Activated CD8-positive, alpha-beta T cell treated with anti-CD3 and anti-CD28 coated beads, Interleukin-2, amount 10 ng/mL, durations not matched to agents 7 days and 5 days (primary cell): ENCODE measurements at regions not wholly inside any gene's neighbourhood (a gene's known extent, or its start where the extent isn't known, plus 50 kb on each side); places are given as distances from the start of the nearest gene placed in this dataset.
"Not testable (repeated sequence)": the region's sequence is repeated elsewhere in the genome, so short reads cannot be mapped to it uniquely, and the experiment has no call there.

ENCODE experiments used
- ATAC-seq: fragments of 150-1000 bp; cut with Tn5 transposase; one replicate; pipeline ENCODE4 v1.10.0; 2021; ENCODE audit warnings: moderate library complexity
- CTCF ChIA-PET: fragments of 350-600 bp; sonication (Branson Sonifier 250); formaldehyde crosslinking; loops from one replicate; lab custom pipeline; 2021; ENCODE audit warnings: antibody characterized with exemption; lab: Charles Lee
- POLR2A ChIA-PET: fragments of 350-600 bp; sonication (Branson Sonifier 250); formaldehyde crosslinking; loops from one replicate; lab custom pipeline; 2021; ENCODE audit warnings: antibody characterized with exemption; lab: Charles Lee
- DNase-seq: peaks from one replicate; pipeline ENCODE4 v3.0.0-alpha.2; 2020
- H3K27ac Mint-ChIP-seq: one replicate; pipeline ENCODE4 v1.8.0; 2021; ENCODE audit warnings: mild to moderate bottlenecking, mixed read lengths
- H3K27me3 Mint-ChIP-seq: one replicate; pipeline ENCODE4 v1.8.0; 2021; ENCODE audit warnings: low read depth, mixed read lengths
- H3K36me3 Mint-ChIP-seq: one replicate; pipeline ENCODE4 v1.8.0; 2021; ENCODE audit warnings: low read depth, mixed read lengths
- H3K4me1 Mint-ChIP-seq: one replicate; pipeline ENCODE4 v1.8.0; 2021; ENCODE audit warnings: low read depth, mixed read lengths
- H3K4me3 Mint-ChIP-seq: one replicate; pipeline ENCODE4 v1.8.0; 2021; ENCODE audit warnings: mild to moderate bottlenecking, mixed read lengths
- H3K9me3 Mint-ChIP-seq: one replicate; pipeline ENCODE4 v1.8.0; 2022; ENCODE audit warnings: mixed read lengths; ENCODE audit not compliant: insufficient read depth

DNA sequence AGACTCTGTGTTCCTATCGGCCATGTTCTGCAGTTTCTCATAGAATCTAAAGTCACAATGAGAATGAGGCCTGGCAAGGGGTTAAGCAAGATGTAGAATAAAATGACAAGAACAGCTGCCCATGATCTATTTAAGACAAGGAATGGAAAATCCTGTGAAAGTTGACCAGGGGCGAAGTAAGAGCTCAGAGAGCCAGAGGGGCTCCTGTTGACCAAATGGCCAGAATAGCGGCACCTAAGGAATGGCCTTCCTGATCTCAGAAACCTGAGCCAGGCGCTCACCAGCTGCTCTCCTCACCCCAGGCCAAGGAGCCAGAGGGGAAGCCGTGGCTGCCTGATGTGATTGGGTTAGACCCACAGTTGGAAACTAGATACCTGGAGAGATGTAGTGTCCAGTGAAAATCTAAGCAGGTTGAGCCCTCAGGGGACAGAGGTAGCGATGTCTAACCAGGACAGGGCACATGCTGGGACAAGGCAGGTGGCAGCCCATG lies 106.1 kb upstream of the NDN start:
- Mint-ChIP-seq H3K9me3 (peaks cover 19% of the 10 kb centered on the region), H3K4me1 (no peaks in the 10 kb centered on the region), H3K27me3 (no peaks in the 10 kb centered on the region), H3K4me3 (no peak overlapping the region), H3K27ac (no peak overlapping the region), H3K36me3 (no peaks in the 10 kb centered on the region)
- CTCF ChIA-PET, result no interaction called here
- no peak for DNase-seq
- POLR2A ChIA-PET, result no interaction called here
- no peak for ATAC-seq

DNA sequence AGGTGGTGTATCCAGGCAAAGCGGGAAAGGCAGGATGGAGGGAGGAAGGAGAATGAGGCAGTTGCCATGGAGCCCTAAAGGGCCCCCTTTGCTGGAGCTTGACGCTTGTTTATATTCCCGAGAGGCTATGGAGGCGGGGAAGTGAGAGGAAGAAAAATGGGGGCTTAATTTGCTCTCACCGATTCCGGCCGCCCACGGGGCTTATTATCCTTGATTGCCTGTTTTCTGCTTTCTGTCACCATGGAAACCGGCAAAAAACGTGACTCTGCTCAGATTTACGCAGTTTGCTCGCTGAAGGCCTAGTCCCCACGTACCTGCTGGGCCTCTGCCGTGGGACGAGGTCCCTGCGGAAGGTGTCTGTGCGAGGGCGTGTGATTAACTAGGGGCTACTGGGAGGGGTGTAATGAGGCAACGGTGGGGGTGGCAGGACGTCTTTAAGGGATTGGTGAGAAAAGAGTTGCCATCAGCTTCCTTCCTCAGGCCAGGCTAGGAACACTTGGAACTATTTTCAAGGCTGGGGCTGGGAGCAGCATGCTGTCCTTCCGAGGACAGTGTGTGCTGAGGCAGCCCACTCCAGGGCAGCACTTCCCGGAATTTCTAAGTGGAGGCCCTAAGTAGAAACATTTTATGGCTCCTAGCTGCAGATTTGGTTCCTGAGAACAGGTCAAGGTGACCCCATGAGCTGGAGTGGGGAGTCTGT lies 110.8 kb upstream of the NDN start:
- ATAC-seq, result no peak
- H3K27ac Mint-ChIP-seq, result no peak overlapping the region
- H3K4me3 Mint-ChIP-seq, result no peak overlapping the region
- no peaks in the 10 kb centered on the region for H3K36me3 Mint-ChIP-seq
- ChIA-PET POLR2A (no interaction called here), CTCF (no interaction called here)
- no peak for DNase-seq
- H3K27me3 Mint-ChIP-seq, result no peaks in the 10 kb centered on the region
- no peaks in the 10 kb centered on the region for H3K4me1 Mint-ChIP-seq
- H3K9me3 Mint-ChIP-seq, result peaks cover 8% of the 10 kb centered on the region

DNA sequence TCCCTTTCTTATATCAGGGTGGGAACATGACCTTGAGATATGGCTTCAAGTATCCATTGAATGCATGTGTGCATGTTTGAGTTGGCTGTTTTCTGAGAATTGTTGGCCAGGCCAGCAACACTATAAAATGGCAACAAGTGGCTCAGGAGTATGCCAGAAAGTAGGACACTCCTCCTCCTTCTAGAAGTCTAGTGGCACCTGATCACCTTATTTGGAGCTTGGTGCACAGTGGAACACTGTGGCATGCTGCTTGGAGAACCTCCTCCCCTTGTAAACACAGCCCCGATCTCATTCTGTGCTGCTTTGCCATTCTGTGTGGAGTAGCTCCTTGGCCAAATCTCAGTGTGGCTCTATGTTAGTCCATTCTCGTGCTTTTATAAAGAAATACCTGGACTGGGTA lies 114.8 kb upstream of the NDN start:
- Mint-ChIP-seq H3K9me3 (peaks cover 7% of the 10 kb centered on the region), H3K27me3 (no peaks in the 10 kb centered on the region), H3K36me3 (no peaks in the 10 kb centered on the region), H3K4me1 (no peaks in the 10 kb centered on the region), H3K4me3 (no peak overlapping the region), H3K27ac (no peak overlapping the region)
- DNase-seq, result no peak
- CTCF ChIA-PET, result no interaction called here
- no peak for ATAC-seq
- POLR2A ChIA-PET, result no interaction called here

DNA sequence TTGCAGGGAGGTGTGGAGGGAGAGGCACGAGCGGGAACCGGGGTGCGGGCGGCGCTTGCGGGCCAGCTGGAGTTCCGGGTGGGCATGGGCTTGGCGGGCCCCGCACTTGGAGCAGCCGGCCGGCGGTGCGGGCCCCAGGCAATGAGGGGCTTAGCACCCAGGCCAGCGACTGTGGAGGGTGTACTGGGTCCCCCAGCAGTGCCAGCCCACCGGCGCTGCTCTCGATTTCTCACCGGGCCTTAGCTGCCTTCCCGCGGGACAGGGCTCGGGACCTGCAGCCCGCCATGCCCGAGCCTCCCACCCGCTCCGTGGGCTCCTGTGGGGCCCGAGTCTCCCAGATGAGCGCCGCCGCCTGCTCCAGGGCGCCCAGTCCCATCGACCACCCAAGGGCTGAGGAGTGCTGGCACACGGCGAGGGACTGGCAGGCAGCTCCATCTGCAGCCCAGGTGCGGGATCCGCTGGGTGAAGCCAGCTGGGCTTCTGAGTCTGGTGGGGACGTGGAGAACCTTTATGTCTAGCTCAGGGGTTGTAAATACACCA lies 115.9 kb upstream of the NDN start:
- H3K4me1 Mint-ChIP-seq, CTCF ChIA-PET, ATAC-seq, DNase-seq, POLR2A ChIA-PET, H3K4me3 Mint-ChIP-seq, H3K27ac Mint-ChIP-seq, H3K27me3 Mint-ChIP-seq, H3K36me3 Mint-ChIP-seq, H3K9me3 Mint-ChIP-seq: not testable (repeated sequence)

DNA sequence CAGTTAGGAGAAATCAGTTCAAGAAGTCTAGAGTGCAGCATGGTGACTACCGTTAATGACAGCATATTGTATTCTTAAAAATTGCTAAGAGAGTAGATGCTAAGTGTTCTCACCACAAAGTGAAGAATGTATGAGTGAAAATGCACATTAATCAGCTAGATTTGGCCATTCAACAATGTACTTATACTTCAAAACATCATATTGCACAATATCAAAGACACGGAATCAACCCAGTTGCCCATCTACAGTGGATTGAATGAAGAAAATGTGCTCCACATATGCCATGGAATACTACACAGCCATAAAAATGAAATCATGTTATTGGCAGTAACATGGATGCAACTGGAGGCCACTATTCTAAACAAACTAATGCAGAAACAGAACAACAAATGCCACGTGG lies 119.9 kb upstream of the NDN start:
- DNase-seq (no peak), ATAC-seq (no peak)
- Mint-ChIP-seq H3K36me3 (no peaks in the 10 kb centered on the region), H3K4me1 (no peaks in the 10 kb centered on the region), H3K9me3 (peaks cover 9% of the 10 kb centered on the region), H3K27ac (no peak overlapping the region), H3K27me3 (no peaks in the 10 kb centered on the region), H3K4me3 (no peak overlapping the region)
- ChIA-PET POLR2A (no interaction called here), CTCF (no interaction called here)

DNA sequence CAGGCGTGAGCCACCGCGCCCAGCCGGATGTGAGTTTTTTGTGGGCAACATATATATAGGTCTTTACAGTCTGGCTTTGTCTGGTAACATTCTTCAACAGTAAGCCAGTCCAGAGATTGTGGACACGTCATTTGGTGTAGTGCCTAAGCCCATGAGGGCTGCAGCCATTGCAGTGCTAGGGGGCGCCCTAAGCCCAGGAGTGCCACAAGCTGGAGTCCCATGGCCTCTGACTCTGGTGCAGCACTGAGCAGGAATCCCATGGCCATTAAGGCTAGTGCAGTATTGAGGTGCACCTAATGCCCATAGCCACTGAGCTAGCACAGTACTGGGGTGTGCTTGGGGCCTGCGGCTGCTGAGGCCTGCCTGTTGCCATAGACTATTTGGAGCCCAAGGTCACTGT lies 136.4 kb upstream of the NDN start:
- Mint-ChIP-seq H3K9me3 (peaks cover 6% of the 10 kb centered on the region), H3K27ac (no peak overlapping the region), H3K4me3 (no peak overlapping the region), H3K36me3 (no peaks in the 10 kb centered on the region), H3K4me1 (no peaks in the 10 kb centered on the region), H3K27me3 (no peaks in the 10 kb centered on the region)
- ChIA-PET CTCF (no interaction called here), POLR2A (no interaction called here)
- no peak for DNase-seq
- ATAC-seq, result no peak

DNA sequence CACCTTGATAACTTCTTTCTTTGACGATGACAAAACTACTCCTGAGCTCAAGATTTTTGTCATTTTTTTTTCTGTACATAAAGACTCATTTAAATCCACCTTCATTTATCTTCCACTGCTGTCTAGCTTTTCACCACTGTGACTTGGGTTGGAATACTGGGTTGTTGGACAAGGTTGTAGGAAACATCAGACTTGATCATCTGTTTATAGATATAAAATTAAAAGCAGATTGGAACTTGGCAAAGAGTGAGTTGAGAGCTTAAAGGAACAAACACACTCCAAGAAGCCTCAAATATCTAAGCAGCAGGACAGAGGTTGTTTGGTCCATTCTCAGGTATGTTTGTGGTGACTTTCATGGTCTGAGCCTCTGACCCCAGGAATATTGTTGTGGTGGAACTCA lies 141.7 kb upstream of the NDN start:
- Mint-ChIP-seq H3K4me3 (no peak overlapping the region), H3K27me3 (no peaks in the 10 kb centered on the region), H3K27ac (no peak overlapping the region), H3K9me3 (peaks cover 12% of the 10 kb centered on the region), H3K4me1 (no peaks in the 10 kb centered on the region), H3K36me3 (no peaks in the 10 kb centered on the region)
- DNase-seq, result no peak
- ChIA-PET POLR2A (no interaction called here), CTCF (no interaction called here)
- ATAC-seq, result no peak

DNA sequence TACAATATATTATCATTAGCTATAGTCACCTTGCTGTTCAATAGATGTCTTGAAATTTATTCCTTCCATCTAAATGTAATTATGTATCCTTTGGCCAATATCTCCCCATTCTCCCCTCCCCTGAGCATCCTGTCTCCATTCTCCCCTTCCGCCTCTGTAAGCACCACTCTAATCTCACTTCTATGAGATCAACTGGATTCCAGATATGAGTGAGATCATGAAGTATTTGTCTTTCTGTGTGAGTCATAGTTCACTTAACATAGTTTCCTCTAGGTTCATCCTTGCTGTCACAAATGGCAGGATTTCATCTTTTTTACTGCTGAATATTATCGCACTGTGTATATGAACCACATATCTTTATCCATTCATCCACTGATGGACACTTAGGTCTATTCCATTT lies 148.8 kb upstream of the NDN start:
- no peaks in the 10 kb centered on the region for H3K4me1 Mint-ChIP-seq
- POLR2A ChIA-PET, result no interaction called here
- H3K27me3 Mint-ChIP-seq, result no peaks in the 10 kb centered on the region
- CTCF ChIA-PET, result no interaction called here
- H3K27ac Mint-ChIP-seq, result no peak overlapping the region
- no peaks in the 10 kb centered on the region for H3K36me3 Mint-ChIP-seq
- no peak for ATAC-seq
- no peak for DNase-seq
- H3K9me3 Mint-ChIP-seq, result peaks cover 11% of the 10 kb centered on the region
- no peak overlapping the region for H3K4me3 Mint-ChIP-seq

DNA sequence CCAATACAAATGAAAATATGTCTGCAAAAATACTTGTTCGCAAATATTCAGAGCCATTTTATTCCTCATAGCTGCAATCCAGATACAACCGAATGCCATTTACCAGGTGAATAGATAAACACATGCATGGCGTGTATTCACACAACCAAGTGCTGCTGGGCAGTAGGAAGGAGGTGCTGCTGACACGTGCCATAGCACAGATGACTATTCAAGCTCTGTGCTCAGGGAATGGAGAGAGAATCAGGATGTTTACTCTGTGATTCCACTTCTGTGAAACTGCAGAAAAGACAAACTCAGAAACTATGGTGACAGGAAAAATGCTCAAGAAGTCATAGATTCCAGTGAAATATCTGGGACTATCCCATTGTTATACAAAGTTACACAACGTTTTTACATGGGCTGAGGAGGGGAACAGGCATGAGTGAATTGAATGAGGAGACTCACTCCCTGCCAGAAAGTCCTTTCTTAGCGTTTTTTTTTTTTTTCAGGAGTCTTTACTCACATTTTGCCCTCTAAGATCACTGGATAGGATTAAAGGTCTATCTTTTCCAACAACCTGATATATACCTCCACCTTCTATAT lies 152.9 kb upstream of the NDN start:
- peaks cover 7% of the 10 kb centered on the region for H3K9me3 Mint-ChIP-seq
- ChIA-PET CTCF (no interaction called here), POLR2A (no interaction called here)
- no peak overlapping the region for H3K27ac Mint-ChIP-seq
- H3K36me3 Mint-ChIP-seq, result no peaks in the 10 kb centered on the region
- no peaks in the 10 kb centered on the region for H3K4me1 Mint-ChIP-seq
- no peaks in the 10 kb centered on the region for H3K27me3 Mint-ChIP-seq
- ATAC-seq (no peak), DNase-seq (no peak)
- H3K4me3 Mint-ChIP-seq, result no peak overlapping the region

DNA sequence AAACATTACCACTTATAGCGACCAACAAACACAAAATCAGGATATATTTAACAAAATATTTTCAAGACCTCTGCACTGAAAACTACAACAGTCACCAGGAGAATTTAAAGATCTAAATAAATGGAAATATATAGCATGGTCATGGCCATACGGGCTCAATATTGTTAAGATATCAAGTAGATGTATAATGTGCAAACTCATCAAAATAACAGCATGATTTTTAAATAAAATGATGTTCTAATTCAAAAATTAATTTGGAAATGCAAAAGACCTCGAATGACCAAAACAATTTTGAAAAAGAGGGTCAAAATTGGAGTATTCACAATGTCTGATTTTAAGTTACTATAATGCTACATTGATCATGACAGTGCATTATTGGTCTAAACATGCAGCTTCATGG lies 159.1 kb upstream of the NDN start:
- Mint-ChIP-seq H3K27ac (no peak overlapping the region), H3K27me3 (no peaks in the 10 kb centered on the region), H3K4me1 (no peaks in the 10 kb centered on the region), H3K4me3 (no peak overlapping the region), H3K9me3 (peaks cover 8% of the 10 kb centered on the region), H3K36me3 (no peaks in the 10 kb centered on the region)
- ATAC-seq (no peak), DNase-seq (no peak)
- ChIA-PET CTCF (no interaction called here), POLR2A (no interaction called here)

DNA sequence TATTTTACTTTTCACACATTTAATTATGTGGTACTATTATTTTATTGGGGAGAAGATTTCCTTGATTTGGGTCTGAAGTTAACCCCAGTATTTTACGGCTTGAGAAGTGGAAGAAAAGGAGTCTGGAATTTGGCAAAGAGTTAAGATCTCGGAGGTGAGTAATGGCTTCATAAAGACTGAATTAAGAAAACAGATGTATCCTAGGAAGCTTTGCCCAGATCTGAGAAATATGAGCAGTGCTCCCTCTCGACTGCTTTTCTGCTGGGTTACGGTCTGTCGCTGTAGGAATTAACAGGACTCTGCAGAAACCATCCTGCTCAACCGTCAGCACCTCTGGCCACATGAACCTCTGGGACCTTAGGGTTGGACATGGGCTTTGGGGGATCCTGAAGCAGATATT lies 163.6 kb upstream of the NDN start:
- POLR2A ChIA-PET, result no interaction called here
- no peak overlapping the region for H3K4me3 Mint-ChIP-seq
- no peak overlapping the region for H3K27ac Mint-ChIP-seq
- H3K27me3 Mint-ChIP-seq, result no peaks in the 10 kb centered on the region
- CTCF ChIA-PET, result no interaction called here
- H3K4me1 Mint-ChIP-seq, result no peaks in the 10 kb centered on the region
- H3K36me3 Mint-ChIP-seq, result no peaks in the 10 kb centered on the region
- no peaks in the 10 kb centered on the region for H3K9me3 Mint-ChIP-seq
- no peak for DNase-seq
- no peak for ATAC-seq

DNA sequence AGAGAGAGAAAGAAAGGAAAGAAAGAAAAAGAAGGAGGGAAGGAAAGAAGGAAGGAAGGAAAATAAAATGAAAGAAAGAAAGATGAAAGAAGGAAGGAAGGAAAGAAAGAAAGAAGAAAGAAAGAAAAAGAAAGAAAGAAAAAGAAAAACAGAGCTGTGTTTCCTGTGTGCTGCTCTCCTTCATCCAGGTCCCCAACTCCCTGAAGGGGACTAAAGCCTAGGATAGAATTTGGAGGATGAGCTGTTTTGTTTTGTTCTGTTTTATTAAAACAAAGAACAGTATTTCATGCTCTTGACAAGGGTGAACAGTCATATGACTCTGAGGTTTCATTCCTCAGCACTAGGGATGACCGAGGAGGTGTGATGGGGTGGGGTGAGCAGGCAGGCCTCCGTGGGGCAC lies 164.8 kb upstream of the NDN start:
- CTCF ChIA-PET, result no interaction called here
- H3K4me3 Mint-ChIP-seq, result no peak overlapping the region
- H3K36me3 Mint-ChIP-seq, result no peaks in the 10 kb centered on the region
- no peaks in the 10 kb centered on the region for H3K27me3 Mint-ChIP-seq
- H3K27ac Mint-ChIP-seq, result no peak overlapping the region
- DNase-seq, result no peak
- no peak for ATAC-seq
- POLR2A ChIA-PET, result no interaction called here
- H3K4me1 Mint-ChIP-seq, result no peaks in the 10 kb centered on the region
- no peaks in the 10 kb centered on the region for H3K9me3 Mint-ChIP-seq
